ENCODE measurements at regions not wholly inside any gene's neighbourhood (a gene's known extent, or its start where the extent isn't known, plus 50 kb on each side); places are given as distances from the start of the nearest gene placed in this dataset.

GRCh38 chr22:27064386-27064785, 407.0 kb downstream of the MIAT start:
- Mint-ChIP-seq H3K36me3 (no peaks in the 10 kb centered on the region), H3K27me3 (peaks cover 0 to 25% (median 19%) of the 10 kb centered on the region in 5 donors), H3K9me3 (peaks cover 0 to 8% (median 0%) of the 10 kb centered on the region in 11 donors), H3K27ac (no peak overlapping the region), H3K4me3 (no peak overlapping the region), H3K4me1 (peaks cover 0 to 6% (median 0%) of the 10 kb centered on the region in 7 donors)
- ATAC-seq (no peak), DNase-seq (no peak)
- ChIA-PET POLR2A (no interaction called here), CTCF (no interaction called here)
- H3K27ac ChIP-seq (ENCODE audit: low read depth, low read length), result no peak overlapping the region
- no peaks in the 10 kb centered on the region for H3K4me1 ChIP-seq (ENCODE audit: control insufficient read depth in 2 of 2, insufficient read depth in 2 of 2, low read length in 2 of 2)
- no peaks in the 10 kb centered on the region for H3K36me3 ChIP-seq (ENCODE audit: control insufficient read depth in 2 of 3, insufficient read depth in 3 of 3, low read length in 3 of 3)
- intact Hi-C loops (cut with micrococcal nuclease), result no loop called here
- H3K4me3 ChIP-seq (ENCODE audit: low read length), result no peak overlapping the region
- H3K9me3 ChIP-seq (ENCODE audit: control insufficient read depth in 2 of 3, low read length in 3 of 3), result no peaks in the 10 kb centered on the region
- H3K27me3 ChIP-seq (ENCODE audit: control insufficient read depth in 2 of 2, insufficient read depth in 2 of 2, low read length in 2 of 2), result no peaks in the 10 kb centered on the region

- intact Hi-C loops (cut with micrococcal nuclease), result no loop called here
- H3K36me3 ChIP-seq (ENCODE audit: control insufficient read depth in 2 of 3, insufficient read depth in 3 of 3, low read length in 3 of 3), result no peaks in the 10 kb centered on the region
- no peaks in the 10 kb centered on the region for H3K36me3 Mint-ChIP-seq
- H3K9me3 Mint-ChIP-seq, result peaks cover 0 to 6% (median 2%) of the 10 kb centered on the region in 11 donors
- peaks cover 0 to 6% (median 0%) of the 10 kb centered on the region in 7 donors for H3K4me1 Mint-ChIP-seq
- H3K27ac ChIP-seq (ENCODE audit: low read depth, low read length), result no peak overlapping the region
- POLR2A ChIA-PET, result no interaction called here
- no peak overlapping the region for H3K4me3 ChIP-seq (ENCODE audit: low read length)
- H3K4me3 Mint-ChIP-seq, result no peak overlapping the region
- H3K27me3 ChIP-seq (ENCODE audit: control insufficient read depth in 2 of 2, insufficient read depth in 2 of 2, low read length in 2 of 2), result no peaks in the 10 kb centered on the region
- no peak overlapping the region for H3K27ac Mint-ChIP-seq
- H3K4me1 ChIP-seq (ENCODE audit: control insufficient read depth in 2 of 2, insufficient read depth in 2 of 2, low read length in 2 of 2), result no peaks in the 10 kb centered on the region
- CTCF ChIA-PET, result no interaction called here
- H3K9me3 ChIP-seq (ENCODE audit: control insufficient read depth in 2 of 3, low read length in 3 of 3), result no peaks in the 10 kb centered on the region
- peaks cover 0 to 27% (median 20%) of the 10 kb centered on the region in 5 donors for H3K27me3 Mint-ChIP-seq
- no peak for ATAC-seq
- DNase-seq, result no peak
These were observed 407.9 kb downstream of the MIAT start for GRCh38 chr22:27065279-27065678.

- no peaks in the 10 kb centered on the region for H3K27me3 ChIP-seq (ENCODE audit: control insufficient read depth in 2 of 2, insufficient read depth in 2 of 2, low read length in 2 of 2)
- H3K4me1 ChIP-seq (ENCODE audit: control insufficient read depth in 2 of 2, insufficient read depth in 2 of 2, low read length in 2 of 2), result no peaks in the 10 kb centered on the region
- intact Hi-C loops (cut with micrococcal nuclease), result no loop called here
- ChIA-PET POLR2A (no interaction called here), CTCF (no interaction called here)
- no peak overlapping the region for H3K27ac Mint-ChIP-seq
- no peak overlapping the region for H3K4me3 Mint-ChIP-seq
- no peak for DNase-seq
- no peak overlapping the region for H3K4me3 ChIP-seq (ENCODE audit: low read length)
- ATAC-seq, result no peak
- H3K27me3 Mint-ChIP-seq, result peaks cover 0 to 39% (median 30%) of the 10 kb centered on the region in 5 donors
- H3K27ac ChIP-seq (ENCODE audit: low read depth, low read length), result no peak overlapping the region
- peaks cover 0 to 6% (median under 1%) of the 10 kb centered on the region in 11 donors for H3K9me3 Mint-ChIP-seq
- no peaks in the 10 kb centered on the region for H3K36me3 ChIP-seq (ENCODE audit: control insufficient read depth in 2 of 3, insufficient read depth in 3 of 3, low read length in 3 of 3)
- H3K9me3 ChIP-seq (ENCODE audit: control insufficient read depth in 2 of 3, low read length in 3 of 3), result no peaks in the 10 kb centered on the region
- no peaks in the 10 kb centered on the region for H3K36me3 Mint-ChIP-seq
- peaks cover 0 to 6% (median 0%) of the 10 kb centered on the region in 7 donors for H3K4me1 Mint-ChIP-seq
These were observed 409.5 kb downstream of the MIAT start for GRCh38 chr22:27066856-27067255.

- no peaks in the 10 kb centered on the region for H3K9me3 ChIP-seq (ENCODE audit: control insufficient read depth in 2 of 3, low read length in 3 of 3)
- H3K27ac Mint-ChIP-seq, result no peak overlapping the region
- no peak overlapping the region for H3K27ac ChIP-seq (ENCODE audit: low read depth, low read length)
- peaks cover 0 to 6% (median 0%) of the 10 kb centered on the region in 11 donors for H3K9me3 Mint-ChIP-seq
- POLR2A ChIA-PET, result no interaction called here
- intact Hi-C loops (cut with micrococcal nuclease), result no loop called here
- no peaks in the 10 kb centered on the region for H3K4me1 ChIP-seq (ENCODE audit: control insufficient read depth in 2 of 2, insufficient read depth in 2 of 2, low read length in 2 of 2)
- H3K4me1 Mint-ChIP-seq, result peaks cover 0 to 6% (median 0%) of the 10 kb centered on the region in 7 donors
- no peak for ATAC-seq
- H3K27me3 Mint-ChIP-seq, result peaks cover 0 to 34% (median 23%) of the 10 kb centered on the region in 5 donors
- H3K4me3 Mint-ChIP-seq, result no peak overlapping the region
- DNase-seq, result no peak
- H3K27me3 ChIP-seq (ENCODE audit: control insufficient read depth in 2 of 2, insufficient read depth in 2 of 2, low read length in 2 of 2), result no peaks in the 10 kb centered on the region
- H3K36me3 ChIP-seq (ENCODE audit: control insufficient read depth in 2 of 3, insufficient read depth in 3 of 3, low read length in 3 of 3), result no peaks in the 10 kb centered on the region
- H3K36me3 Mint-ChIP-seq, result no peaks in the 10 kb centered on the region
- CTCF ChIA-PET, result no interaction called here
- no peak overlapping the region for H3K4me3 ChIP-seq (ENCODE audit: low read length)
These were observed 410.7 kb downstream of the MIAT start for GRCh38 chr22:27068121-27068520.

- Mint-ChIP-seq H3K36me3 (no peaks in the 10 kb centered on the region), H3K4me3 (no peak overlapping the region), H3K27me3 (peaks cover 0 to 34% (median 30%) of the 10 kb centered on the region in 5 donors), H3K4me1 (no peaks in the 10 kb centered on the region), H3K27ac (no peak overlapping the region), H3K9me3 (peaks cover 0 to 7% (median 0%) of the 10 kb centered on the region in 11 donors)
- ATAC-seq (no peak), DNase-seq (no peak)
- Histone ChIP-seq H3K27ac (ENCODE audit: low read depth, low read length) (no peak overlapping the region), H3K4me1 (ENCODE audit: control insufficient read depth in 2 of 2, insufficient read depth in 2 of 2, low read length in 2 of 2) (no peaks in the 10 kb centered on the region), H3K36me3 (ENCODE audit: control insufficient read depth in 2 of 3, insufficient read depth in 3 of 3, low read length in 3 of 3) (no peaks in the 10 kb centered on the region), H3K9me3 (ENCODE audit: control insufficient read depth in 2 of 3, low read length in 3 of 3) (no peaks in the 10 kb centered on the region), H3K27me3 (ENCODE audit: control insufficient read depth in 2 of 2, insufficient read depth in 2 of 2, low read length in 2 of 2) (no peaks in the 10 kb centered on the region), H3K4me3 (ENCODE audit: low read length) (no peak overlapping the region)
- ChIA-PET POLR2A (no interaction called here), CTCF (no interaction called here)
- intact Hi-C loops (cut with micrococcal nuclease), result no loop called here
These were observed 413.2 kb downstream of the MIAT start for GRCh38 chr22:27070594-27070993.

GRCh38 chr22:27073601-27074425, 416.4 kb downstream of the MIAT start:
- ChIA-PET POLR2A (no interaction called here), CTCF (no interaction called here)
- no peak overlapping the region for H3K27ac ChIP-seq (ENCODE audit: low read depth, low read length)
- H3K36me3 ChIP-seq (ENCODE audit: control insufficient read depth in 2 of 3, insufficient read depth in 3 of 3, low read length in 3 of 3), result no peaks in the 10 kb centered on the region
- H3K27me3 ChIP-seq (ENCODE audit: control insufficient read depth in 2 of 2, insufficient read depth in 2 of 2, low read length in 2 of 2), result no peaks in the 10 kb centered on the region
- DNase-seq, result no peak
- Mint-ChIP-seq H3K27ac (no peak overlapping the region), H3K4me3 (no peak overlapping the region), H3K36me3 (no peaks in the 10 kb centered on the region), H3K4me1 (no peaks in the 10 kb centered on the region), H3K9me3 (peaks cover 0 to 11% (median 5%) of the 10 kb centered on the region in 11 donors), H3K27me3 (peaks cover 1 to 45% (median 27%) of the 10 kb centered on the region in 5 donors)
- H3K4me1 ChIP-seq (ENCODE audit: control insufficient read depth in 2 of 2, insufficient read depth in 2 of 2, low read length in 2 of 2), result no peaks in the 10 kb centered on the region
- intact Hi-C loops (cut with micrococcal nuclease), result no loop called here
- no peaks in the 10 kb centered on the region for H3K9me3 ChIP-seq (ENCODE audit: control insufficient read depth in 2 of 3, low read length in 3 of 3)
- ATAC-seq, result no peak
- H3K4me3 ChIP-seq (ENCODE audit: low read length), result no peak overlapping the region

All from naive thymus-derived CD4-positive, alpha-beta T cell (primary cell).